Spleen (tissue), 7 donors: ENCODE measurements at regions not wholly inside any gene's neighbourhood (a gene's known extent, or its start where the extent isn't known, plus 50 kb on each side); places are given as distances from the start of the nearest gene placed in this dataset.

ENCODE experiments used
- POLR2A ChIP-seq, 3 donors: fragments of 450-650 bp; IDR thresholded peaks; one replicate each; pipeline ENCODE4 v1.5.1; 2017; ENCODE audit warnings: antibody characterized with exemption in 3 of 3, mild to moderate bottlenecking in 1 of 3
- POLR2AphosphoS5 ChIP-seq, 3 donors: sonication (generic); formaldehyde crosslinking; IDR thresholded peaks; one replicate each; pipeline ENCODE4 v1.5.1; 2017; ENCODE audit warnings: antibody characterized with exemption in 3 of 3
- TF ChIP-seq, protein P1 (sequence below), 11 experiments: fragments of 200-600 bp in 7 of 11; fragments of 450-650 bp in 4 of 11; sonication (generic) in 4 of 11; IDR thresholded peaks in 8 of 11; conservative IDR thresholded peaks in 3 of 11; 1 replicate in 7 of 11; 2 replicates in 4 of 11; pipeline versions ENCODE4 v1.4.0 to v1.8.0; 2016 to 2021; ENCODE audit warnings: antibody characterized with exemption in 11 of 11, inconsistent platforms in 4 of 11, mild to moderate bottlenecking in 1 of 11
- donor health status: DM: no; HTN: no; CAD: no; lungs with moderate emphysema.
- donor health status: DM: no; HTN: no; CAD: no.
- donor health status: DM: no; HTN: no; CAD: no.

DNA sequence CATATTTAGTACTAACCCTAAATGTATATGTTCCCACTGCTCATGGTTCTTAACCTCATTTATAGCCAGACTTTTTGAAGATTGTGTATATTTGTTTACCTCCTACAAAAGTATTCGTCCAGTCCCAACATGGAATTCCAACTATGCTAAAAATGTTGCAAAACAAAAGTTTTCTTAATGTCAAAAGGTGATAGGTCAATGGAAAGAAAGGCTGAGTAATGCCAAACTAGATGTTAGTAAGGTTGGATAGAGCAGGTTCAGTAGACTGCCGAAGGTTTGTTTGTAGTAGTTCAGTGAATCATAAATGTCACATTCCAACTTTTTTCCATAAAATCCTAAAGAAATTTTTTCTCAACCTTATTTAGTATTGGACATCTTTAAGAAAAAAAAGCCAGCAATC, 874.5 kb downstream of the FLRT2 start:
- TF ChIP-seq, protein P1, sequence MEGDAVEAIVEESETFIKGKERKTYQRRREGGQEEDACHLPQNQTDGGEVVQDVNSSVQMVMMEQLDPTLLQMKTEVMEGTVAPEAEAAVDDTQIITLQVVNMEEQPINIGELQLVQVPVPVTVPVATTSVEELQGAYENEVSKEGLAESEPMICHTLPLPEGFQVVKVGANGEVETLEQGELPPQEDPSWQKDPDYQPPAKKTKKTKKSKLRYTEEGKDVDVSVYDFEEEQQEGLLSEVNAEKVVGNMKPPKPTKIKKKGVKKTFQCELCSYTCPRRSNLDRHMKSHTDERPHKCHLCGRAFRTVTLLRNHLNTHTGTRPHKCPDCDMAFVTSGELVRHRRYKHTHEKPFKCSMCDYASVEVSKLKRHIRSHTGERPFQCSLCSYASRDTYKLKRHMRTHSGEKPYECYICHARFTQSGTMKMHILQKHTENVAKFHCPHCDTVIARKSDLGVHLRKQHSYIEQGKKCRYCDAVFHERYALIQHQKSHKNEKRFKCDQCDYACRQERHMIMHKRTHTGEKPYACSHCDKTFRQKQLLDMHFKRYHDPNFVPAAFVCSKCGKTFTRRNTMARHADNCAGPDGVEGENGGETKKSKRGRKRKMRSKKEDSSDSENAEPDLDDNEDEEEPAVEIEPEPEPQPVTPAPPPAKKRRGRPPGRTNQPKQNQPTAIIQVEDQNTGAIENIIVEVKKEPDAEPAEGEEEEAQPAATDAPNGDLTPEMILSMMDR (IDR thresholded peaks at IDR 0.05 in 8 of 11, conservative IDR thresholded peaks at IDR 0.05 in 3 of 11), result no peak
- TF ChIP-seq POLR2AphosphoS5 (IDR thresholded peaks at IDR 0.05), result no peak
- TF ChIP-seq POLR2A (IDR thresholded peaks at IDR 0.05), result no peak
